WTC11 (cell line): ENCODE measurements at regions not wholly inside any gene's neighbourhood (a gene's known extent, or its start where the extent isn't known, plus 50 kb on each side); places are given as distances from the start of the nearest gene placed in this dataset.

ENCODE experiments used
- CTCF ChIP-seq: fragments of 200-600 bp; IDR thresholded peaks from 2 replicates; pipeline ENCODE4 v1.8.0; 2022; ENCODE audit warnings: antibody characterized with exemption
- MAX ChIP-seq: sonication (generic); formaldehyde crosslinking; IDR thresholded peaks from 2 replicates; pipeline ENCODE4 v1.8.0; 2022; ENCODE audit warnings: mild to moderate bottlenecking, missing genetic modification reagents

GRCh38 chr4:157895205-157895604 lies 277.6 kb downstream of the GASK1B start:
- TF ChIP-seq MAX (CRISPR knock-in tag) (no peak), CTCF (no peak)
